CD14-positive monocyte (primary cell): ENCODE measurements at regions not wholly inside any gene's neighbourhood (a gene's known extent, or its start where the extent isn't known, plus 50 kb on each side); places are given as distances from the start of the nearest gene placed in this dataset.

ENCODE experiments used
- DNase-seq, 3 donors: peaks; one replicate each; pipeline ENCODE4 v3.0.0-alpha.2; 2011 to 2022
- H2AFZ ChIP-seq: 2 replicates; pipeline ENCODE4 v1.6.0; 2012; ENCODE audit warnings: mild to moderate bottlenecking, low read depth, low read length, inconsistent platforms; ENCODE audit not compliant: insufficient read depth, poor library complexity, severe bottlenecking
- H3K27ac ChIP-seq, 2 donors: 1 replicate in 1 of 2; 2 replicates in 1 of 2; pipeline ENCODE4 v1.5.1; 2012 to 2013; ENCODE audit warnings: low read length in 2 of 2, control low read depth in 1 of 2, inconsistent platforms in 1 of 2, low read depth in 1 of 2, mild to moderate bottlenecking in 1 of 2
- H3K27me3 ChIP-seq, 2 donors: one replicate each; pipeline versions ENCODE4 v1.6.0 to v1.6.1; 2011 to 2013; ENCODE audit warnings: low read length in 2 of 2; ENCODE audit not compliant: control insufficient read depth in 2 of 2, insufficient read depth in 2 of 2
- H3K36me3 ChIP-seq, 2 donors: replicated peaks in 1 of 2; 1 replicate in 1 of 2; 2 replicates in 1 of 2; pipeline versions ENCODE4 v1.5.1 to v1.6.1; 2012 to 2013; ENCODE audit warnings: low read length in 2 of 2, control low read depth in 1 of 2, inconsistent platforms in 1 of 2, mild to moderate bottlenecking in 1 of 2; ENCODE audit not compliant: insufficient read depth in 2 of 2, control insufficient read depth in 1 of 2
- H3K4me1 ChIP-seq, 2 donors: 1 replicate in 1 of 2; 2 replicates in 1 of 2; pipeline versions ENCODE4 v1.5.1 to v1.6.1; 2012 to 2013; ENCODE audit warnings: low read length in 2 of 2, control low read depth in 1 of 2, inconsistent platforms in 1 of 2, mild to moderate bottlenecking in 1 of 2, moderate library complexity in 1 of 2; ENCODE audit not compliant: insufficient read depth in 2 of 2, control insufficient read depth in 1 of 2
- H3K4me2 ChIP-seq: replicated peaks from 2 replicates; pipeline ENCODE3; 2012; ENCODE audit warnings: low read length, moderate library complexity, mild to moderate bottlenecking; ENCODE audit not compliant: poor library complexity, severe bottlenecking; ENCODE audit errors: extremely low read depth
- H3K4me3 ChIP-seq, 3 experiments: fragments of 200-600 bp in 1 of 3; sonication (generic) in 1 of 3; replicated peaks in 1 of 3; 1 replicate in 2 of 3; 2 replicates in 1 of 3; pipeline ENCODE4 v1.5.1; 2011 to 2013; ENCODE audit warnings: low read length in 3 of 3, mild to moderate bottlenecking in 3 of 3, control low read depth in 2 of 3, low read depth in 2 of 3, inconsistent platforms in 1 of 3, moderate library complexity in 1 of 3
- H3K79me2 ChIP-seq: 2 replicates; pipeline ENCODE4 v1.6.0; 2012; ENCODE audit warnings: mild to moderate bottlenecking, control low read depth, inconsistent platforms, low read length, moderate library complexity; ENCODE audit not compliant: insufficient read depth
- H3K9ac ChIP-seq: 2 replicates; pipeline ENCODE4 v1.6.0; 2017; ENCODE audit warnings: low read length, mild to moderate bottlenecking; ENCODE audit not compliant: insufficient read depth, poor library complexity, severe bottlenecking
- H3K9me3 ChIP-seq, 2 donors: replicated peaks in 1 of 2; 1 replicate in 1 of 2; 2 replicates in 1 of 2; pipeline versions ENCODE4 v1.5.1 to v1.6.1; 2012 to 2013; ENCODE audit warnings: low read length in 2 of 2, control low read depth in 1 of 2; ENCODE audit not compliant: control insufficient read depth in 1 of 2, insufficient read depth in 1 of 2
- H4K20me1 ChIP-seq: 2 replicates; pipeline ENCODE4 v1.6.0; 2012; ENCODE audit warnings: mild to moderate bottlenecking, low read length, control low read depth, moderate library complexity; ENCODE audit not compliant: insufficient read depth
- H3K27ac Mint-ChIP-seq, 7 donors: one replicate each; pipeline ENCODE4 v1.8.0; 2020; ENCODE audit warnings: mild to moderate bottlenecking in 7 of 7, mixed read lengths in 7 of 7, moderate library complexity in 6 of 7, inconsistent platforms in 2 of 7
- H3K27me3 Mint-ChIP-seq, 3 donors: one replicate each; pipeline ENCODE4 v1.8.0; 2021 to 2022; ENCODE audit warnings: low read depth in 3 of 3, mild to moderate bottlenecking in 3 of 3, mixed read lengths in 3 of 3, moderate library complexity in 3 of 3, inconsistent platforms in 1 of 3
- H3K36me3 Mint-ChIP-seq, 2 donors: one replicate each; pipeline ENCODE4 v1.8.0; 2020; ENCODE audit warnings: mixed read lengths in 2 of 2, inconsistent platforms in 1 of 2, mild to moderate bottlenecking in 1 of 2
- H3K4me1 Mint-ChIP-seq: one replicate; pipeline ENCODE4 v1.8.0; 2020; ENCODE audit warnings: mild to moderate bottlenecking, mixed read lengths
- H3K4me3 Mint-ChIP-seq, 2 donors: one replicate each; pipeline ENCODE4 v1.8.0; 2020; ENCODE audit warnings: mild to moderate bottlenecking in 2 of 2, mixed read lengths in 2 of 2, moderate library complexity in 1 of 2
- H3K9me3 Mint-ChIP-seq, 7 donors: one replicate each; pipeline ENCODE4 v1.8.0; 2020 to 2022; ENCODE audit warnings: mixed read lengths in 7 of 7, mild to moderate bottlenecking in 6 of 7, moderate library complexity in 6 of 7, inconsistent platforms in 2 of 7
- WGBS: methylation state at CpG from one replicate; pipeline ENCODE4 v1.1.5; 2013; ENCODE audit warnings: missing lambda C conversion rate; ENCODE audit not compliant: insufficient coverage; 5-methylcytosine and 5-hydroxymethylcytosine counted together
- intact Hi-C, 2 donors: fragments of 100-400 bp; cut with micrococcal nuclease; formaldehyde crosslinking; loops; one replicate each; pipeline versions ENCODE4 v1.15.0 to v1.15.1; 2023
- TF ChIP-seq, protein P1 (sequence below): fragments of 200-600 bp; IDR thresholded peaks from one replicate; pipeline ENCODE4 v1.8.0; 2022; ENCODE audit warnings: antibody characterized with exemption, mild to moderate bottlenecking

GRCh38 chr13:33691980-33692379, 126.0 kb upstream of the RFC3 start:
- H3K36me3 Mint-ChIP-seq, result no peaks in the 10 kb centered on the region
- H3K9me3 Mint-ChIP-seq, result peaks cover 8 to 20% (median 12%) of the 10 kb centered on the region in 7 donors
- no peaks in the 10 kb centered on the region for H3K79me2 ChIP-seq
- 95% methylated on average over 11 of the region's 11 CpGs for WGBS
- H3K4me1 Mint-ChIP-seq, result no peaks in the 10 kb centered on the region
- H3K4me3 Mint-ChIP-seq, result no peak overlapping the region
- H3K4me2 ChIP-seq, result no peak overlapping the region
- DNase-seq, result no peak
- no peak overlapping the region for H3K4me3 ChIP-seq
- H3K9ac ChIP-seq, result no peak overlapping the region
- H3K27me3 Mint-ChIP-seq, result peaks cover 0 to 4% (median 0%) of the 10 kb centered on the region in 3 donors
- H3K4me1 ChIP-seq, result no peaks in the 10 kb centered on the region
- H3K9me3 ChIP-seq, result peaks cover 4 to 10% of the 10 kb centered on the region in 2 donors
- H4K20me1 ChIP-seq, result no peaks in the 10 kb centered on the region
- TF ChIP-seq, protein P1, sequence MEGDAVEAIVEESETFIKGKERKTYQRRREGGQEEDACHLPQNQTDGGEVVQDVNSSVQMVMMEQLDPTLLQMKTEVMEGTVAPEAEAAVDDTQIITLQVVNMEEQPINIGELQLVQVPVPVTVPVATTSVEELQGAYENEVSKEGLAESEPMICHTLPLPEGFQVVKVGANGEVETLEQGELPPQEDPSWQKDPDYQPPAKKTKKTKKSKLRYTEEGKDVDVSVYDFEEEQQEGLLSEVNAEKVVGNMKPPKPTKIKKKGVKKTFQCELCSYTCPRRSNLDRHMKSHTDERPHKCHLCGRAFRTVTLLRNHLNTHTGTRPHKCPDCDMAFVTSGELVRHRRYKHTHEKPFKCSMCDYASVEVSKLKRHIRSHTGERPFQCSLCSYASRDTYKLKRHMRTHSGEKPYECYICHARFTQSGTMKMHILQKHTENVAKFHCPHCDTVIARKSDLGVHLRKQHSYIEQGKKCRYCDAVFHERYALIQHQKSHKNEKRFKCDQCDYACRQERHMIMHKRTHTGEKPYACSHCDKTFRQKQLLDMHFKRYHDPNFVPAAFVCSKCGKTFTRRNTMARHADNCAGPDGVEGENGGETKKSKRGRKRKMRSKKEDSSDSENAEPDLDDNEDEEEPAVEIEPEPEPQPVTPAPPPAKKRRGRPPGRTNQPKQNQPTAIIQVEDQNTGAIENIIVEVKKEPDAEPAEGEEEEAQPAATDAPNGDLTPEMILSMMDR, result no peak
- no peaks in the 10 kb centered on the region for H3K36me3 ChIP-seq
- H3K27me3 ChIP-seq, result no peaks in the 10 kb centered on the region
- no peak overlapping the region for H2AFZ ChIP-seq
- intact Hi-C loops, result no loop called here
- H3K27ac Mint-ChIP-seq, result no peak overlapping the region
- no peak overlapping the region for H3K27ac ChIP-seq

GRCh38 chr13:33692531-33692930, 125.4 kb upstream of the RFC3 start:
- Histone ChIP-seq H2AFZ (no peak overlapping the region), H4K20me1 (no peaks in the 10 kb centered on the region), H3K27ac (no peak overlapping the region), H3K27me3 (no peaks in the 10 kb centered on the region), H3K4me3 (no peak overlapping the region), H3K9ac (no peak overlapping the region), H3K4me2 (no peak overlapping the region), H3K9me3 (peaks cover 4 to 10% of the 10 kb centered on the region in 2 donors), H3K4me1 (no peaks in the 10 kb centered on the region), H3K79me2 (no peaks in the 10 kb centered on the region), H3K36me3 (no peaks in the 10 kb centered on the region)
- H3K27me3 Mint-ChIP-seq, result peaks cover 0 to 3% (median under 1%) of the 10 kb centered on the region in 3 donors
- peaks cover 8 to 17% (median 12%) of the 10 kb centered on the region in 7 donors for H3K9me3 Mint-ChIP-seq
- H3K27ac Mint-ChIP-seq, result no peak overlapping the region
- H3K4me3 Mint-ChIP-seq, result no peak overlapping the region
- no peak for DNase-seq
- intact Hi-C loops, result no loop called here
- 100% methylated on average over 2 of the region's 2 CpGs for WGBS
- TF ChIP-seq, protein P1, result no peak
- H3K36me3 Mint-ChIP-seq, result no peaks in the 10 kb centered on the region
- H3K4me1 Mint-ChIP-seq, result no peaks in the 10 kb centered on the region
